Peyer's patch (tissue), 4 donors: ENCODE measurements at regions not wholly inside any gene's neighbourhood (a gene's known extent, or its start where the extent isn't known, plus 50 kb on each side); places are given as distances from the start of the nearest gene placed in this dataset.

Experiments
- CTCF ChIP-seq, 6 experiments: fragments of 450-650 bp in 4 of 6; fragments of 200-600 bp in 2 of 6; sonication (generic) in 1 of 6; IDR thresholded peaks; one replicate each; pipeline ENCODE4 v1.5.1; 2017 to 2019; ENCODE audit warnings: antibody characterized with exemption in 6 of 6, mild to moderate bottlenecking in 3 of 6, moderate library complexity in 1 of 6
- POLR2A ChIP-seq, 2 donors: fragments of 450-650 bp; IDR thresholded peaks; one replicate each; pipeline ENCODE4 v1.5.1; 2017; ENCODE audit warnings: antibody characterized with exemption in 2 of 2, mild to moderate bottlenecking in 2 of 2, moderate library complexity in 2 of 2

DNA sequence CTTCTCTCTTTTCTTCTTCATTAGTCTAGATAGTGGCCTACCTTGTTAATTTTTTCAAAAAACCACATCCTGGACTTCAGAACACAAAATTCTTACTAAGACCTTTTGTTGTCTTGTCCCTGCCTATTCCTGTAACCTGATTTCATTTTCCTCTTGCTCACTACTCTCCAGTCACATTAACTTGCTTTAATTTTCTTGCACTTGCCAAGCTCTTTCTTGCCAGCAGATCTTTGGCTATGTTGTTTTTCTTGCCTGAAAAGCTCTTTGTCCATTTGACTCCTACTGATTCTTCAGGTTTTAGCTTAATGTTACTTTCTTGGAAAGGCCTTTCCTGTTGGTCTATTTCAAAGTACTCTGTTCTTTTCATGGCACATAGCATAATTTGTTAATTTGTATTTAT, 356.8 kb downstream of the OSTF1 start:
- TF ChIP-seq CTCF (IDR thresholded peaks at IDR 0.05): no peak
- TF ChIP-seq POLR2A (IDR thresholded peaks at IDR 0.05): no peak
